RWPE1 (cell line): ENCODE measurements at regions not wholly inside any gene's neighbourhood (a gene's known extent, or its start where the extent isn't known, plus 50 kb on each side); places are given as distances from the start of the nearest gene placed in this dataset.

Experiments
- CTCF ChIA-PET: fragments of 350-600 bp; sonication (Branson Sonifier 250); formaldehyde crosslinking; extraction: SDS; loops from one replicate; lab custom pipeline; 2021; lab: Yijun Ruan, JAX
- POLR2A ChIA-PET: fragments of 400-600 bp; formaldehyde crosslinking; extraction: SDS; loops from one replicate; lab custom pipeline; 2020; ENCODE audit warnings: antibody characterized with exemption; ENCODE audit not compliant: low non-redundant PET; lab: Yijun Ruan, JAX
- DNase-seq: peaks from one replicate; pipeline ENCODE4 v3.0.0; 2012; ENCODE audit warnings: low spot score
- H3K27ac ChIP-seq: fragments of 450-650 bp; 2 replicates; pipeline ENCODE4 v1.5.1; 2017
- CTCF ChIP-seq: fragments of 450-650 bp; conservative IDR thresholded peaks from 2 replicates; pipeline ENCODE4 v1.5.1; 2017; ENCODE audit warnings: low read depth, mild to moderate bottlenecking

- no peak for DNase-seq
- ChIA-PET CTCF (interaction anchor here (0.6 kb wide), 1 partner anchor 324 kb away, joined by 3 read pairs; no protein-coding TSS in a partner anchor), POLR2A (no interaction called here)
- H3K27ac ChIP-seq: no peak overlapping the region
- no peak for TF ChIP-seq CTCF
Measured at GRCh38 chr6:14874975-14875480, 370.8 kb upstream of the JARID2 start.

- POLR2A ChIA-PET: no interaction called here
- TF ChIP-seq CTCF: no peak
- CTCF ChIA-PET: interaction anchor here (0.6 kb wide), 1 partner anchor 325 kb away, joined by 3 read pairs; no protein-coding TSS in a partner anchor
- H3K27ac ChIP-seq: no peak overlapping the region
- no peak for DNase-seq
Measured at GRCh38 chr6:14875481-14876063, 370.3 kb upstream of the JARID2 start.

- TF ChIP-seq CTCF: no peak
- ChIA-PET POLR2A (no interaction called here), CTCF (no interaction called here)
- DNase-seq: peak; percentile 70
- H3K27ac ChIP-seq: peak overlapping the region; percentile 78
Measured at GRCh38 chr6:14876778-14877613, 368.9 kb upstream of the JARID2 start.

GRCh38 chr6:14877758-14878157 is 368.1 kb upstream of the JARID2 start:
- H3K27ac ChIP-seq: peak overlapping the region; percentile 43; the same call in 1 of the 2 replicates
- ChIA-PET POLR2A (no interaction called here), CTCF (no interaction called here)
- DNase-seq: no peak
- TF ChIP-seq CTCF: no peak

GRCh38 chr6:14880052-14880451 is 365.8 kb upstream of the JARID2 start:
- ChIA-PET POLR2A (interaction anchor here (0.6 kb wide), 1 partner anchor 340 kb away, joined by 3 read pairs; no protein-coding TSS in a partner anchor), CTCF (no interaction called here)
- H3K27ac ChIP-seq: no peak overlapping the region
- TF ChIP-seq CTCF: no peak
- DNase-seq: no peak

GRCh38 chr6:14880677-14881076 is 365.2 kb upstream of the JARID2 start:
- no peak overlapping the region for H3K27ac ChIP-seq
- CTCF ChIA-PET: no interaction called here
- POLR2A ChIA-PET: no interaction called here
- no peak for TF ChIP-seq CTCF
- no peak for DNase-seq
